Uterus (tissue), 2 donors: ENCODE measurements at regions not wholly inside any gene's neighbourhood (a gene's known extent, or its start where the extent isn't known, plus 50 kb on each side); places are given as distances from the start of the nearest gene placed in this dataset.

Source experiments
- CTCF ChIP-seq, 4 experiments: fragments of 200-600 bp in 2 of 4; fragments of 450-650 bp in 2 of 4; sonication (generic) in 2 of 4; IDR thresholded peaks; one replicate each; pipeline ENCODE4 v1.5.1; 2016 to 2019; ENCODE audit warnings: antibody characterized with exemption in 4 of 4, mild to moderate bottlenecking in 2 of 4, moderate library complexity in 1 of 4
- POLR2A ChIP-seq, 2 donors: fragments of 450-650 bp; IDR thresholded peaks; one replicate each; pipeline ENCODE4 v1.6.1; 2016; ENCODE audit warnings: antibody characterized with exemption in 2 of 2, mild to moderate bottlenecking in 1 of 2, moderate library complexity in 1 of 2

GRCh38 chr6:163724196-163724595, 309.7 kb downstream of the QKI start:
- TF ChIP-seq CTCF (IDR thresholded peaks at IDR 0.05) (no peak), POLR2A (IDR thresholded peaks at IDR 0.05) (no peak)
